Choroid plexus epithelial cell (primary cell): ENCODE measurements at regions not wholly inside any gene's neighbourhood (a gene's known extent, or its start where the extent isn't known, plus 50 kb on each side); places are given as distances from the start of the nearest gene placed in this dataset.

Source experiments
- DNase-seq: peaks from one replicate; pipeline ENCODE4 v3.0.0-alpha.2; 2010; ENCODE audit warnings: low read depth
- H3K4me3 ChIP-seq: 2 replicates; pipeline ENCODE4 v1.5.1; 2011; ENCODE audit warnings: low read depth, mild to moderate bottlenecking, control low read depth, low read length, moderate library complexity
- TF ChIP-seq, protein P1 (sequence below): conservative IDR thresholded peaks from 2 replicates; pipeline ENCODE4 v1.5.1; 2011; ENCODE audit warnings: low read depth, mild to moderate bottlenecking, control low read depth, inconsistent platforms, low read length, moderate library complexity

DNA sequence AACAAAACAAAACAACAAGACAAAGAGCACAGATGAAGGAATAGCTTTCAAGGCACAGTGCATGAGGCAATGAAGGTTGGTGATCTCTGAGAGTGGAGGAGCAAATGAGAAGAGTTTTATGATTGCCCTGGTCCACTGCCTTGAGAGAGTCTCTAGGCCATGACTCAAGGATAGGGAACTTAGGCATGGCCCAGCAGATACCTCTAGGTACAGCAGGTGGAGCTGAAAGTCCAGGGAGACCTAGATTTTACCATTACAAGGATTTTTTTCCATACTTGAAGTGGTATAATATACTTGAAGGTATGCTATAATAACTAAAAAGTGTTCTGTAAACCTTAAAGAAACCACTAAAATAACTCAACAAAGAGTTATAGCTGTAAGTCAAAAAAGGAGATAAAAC is 239.5 kb upstream of the KLHL29 start:
- TF ChIP-seq, protein P1, sequence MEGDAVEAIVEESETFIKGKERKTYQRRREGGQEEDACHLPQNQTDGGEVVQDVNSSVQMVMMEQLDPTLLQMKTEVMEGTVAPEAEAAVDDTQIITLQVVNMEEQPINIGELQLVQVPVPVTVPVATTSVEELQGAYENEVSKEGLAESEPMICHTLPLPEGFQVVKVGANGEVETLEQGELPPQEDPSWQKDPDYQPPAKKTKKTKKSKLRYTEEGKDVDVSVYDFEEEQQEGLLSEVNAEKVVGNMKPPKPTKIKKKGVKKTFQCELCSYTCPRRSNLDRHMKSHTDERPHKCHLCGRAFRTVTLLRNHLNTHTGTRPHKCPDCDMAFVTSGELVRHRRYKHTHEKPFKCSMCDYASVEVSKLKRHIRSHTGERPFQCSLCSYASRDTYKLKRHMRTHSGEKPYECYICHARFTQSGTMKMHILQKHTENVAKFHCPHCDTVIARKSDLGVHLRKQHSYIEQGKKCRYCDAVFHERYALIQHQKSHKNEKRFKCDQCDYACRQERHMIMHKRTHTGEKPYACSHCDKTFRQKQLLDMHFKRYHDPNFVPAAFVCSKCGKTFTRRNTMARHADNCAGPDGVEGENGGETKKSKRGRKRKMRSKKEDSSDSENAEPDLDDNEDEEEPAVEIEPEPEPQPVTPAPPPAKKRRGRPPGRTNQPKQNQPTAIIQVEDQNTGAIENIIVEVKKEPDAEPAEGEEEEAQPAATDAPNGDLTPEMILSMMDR, result no peak
- DNase-seq, result no peak
- H3K4me3 ChIP-seq, result no peak overlapping the region

DNA sequence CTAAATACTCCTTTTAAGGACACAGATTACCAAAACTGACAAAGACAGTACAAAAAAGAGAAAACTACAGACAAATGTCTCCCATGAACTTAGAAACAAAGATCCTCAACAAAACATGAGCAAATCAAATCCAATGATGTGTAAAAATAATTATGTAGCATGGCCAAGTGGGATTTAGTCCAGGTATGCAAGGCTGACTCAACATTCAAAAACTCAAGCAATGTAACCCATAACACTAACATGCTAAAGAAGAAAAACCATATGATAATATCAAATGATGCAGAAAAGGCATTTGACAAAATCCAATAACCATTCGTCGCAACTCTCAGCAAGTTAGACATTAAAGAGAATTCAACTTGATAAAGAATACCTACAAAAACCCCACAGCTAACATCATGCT is 239.0 kb upstream of the KLHL29 start:
- no peak for DNase-seq
- no peak overlapping the region for H3K4me3 ChIP-seq
- TF ChIP-seq, protein P1, result no peak

DNA sequence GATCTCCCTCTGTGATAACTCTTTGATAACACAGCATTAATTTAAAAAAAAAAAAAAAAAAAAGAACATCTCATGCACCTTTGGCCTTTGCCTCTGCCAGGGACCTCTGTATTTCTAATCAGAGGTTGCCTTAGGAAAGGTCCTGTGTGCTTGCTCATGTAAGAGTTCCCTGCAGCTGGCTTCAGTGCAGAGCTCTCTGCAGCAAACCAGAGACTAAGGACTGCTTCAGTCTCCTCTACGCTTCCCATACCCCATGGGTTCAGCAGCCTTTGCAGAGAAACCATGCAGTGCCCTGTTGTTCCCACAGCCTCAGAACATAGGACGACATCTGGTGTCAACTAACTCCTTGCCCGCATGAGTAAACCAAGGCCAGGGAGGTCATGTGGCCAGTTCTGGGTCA is 236.6 kb upstream of the KLHL29 start:
- TF ChIP-seq, protein P1, result no peak
- no peak for DNase-seq
- H3K4me3 ChIP-seq, result no peak overlapping the region

DNA sequence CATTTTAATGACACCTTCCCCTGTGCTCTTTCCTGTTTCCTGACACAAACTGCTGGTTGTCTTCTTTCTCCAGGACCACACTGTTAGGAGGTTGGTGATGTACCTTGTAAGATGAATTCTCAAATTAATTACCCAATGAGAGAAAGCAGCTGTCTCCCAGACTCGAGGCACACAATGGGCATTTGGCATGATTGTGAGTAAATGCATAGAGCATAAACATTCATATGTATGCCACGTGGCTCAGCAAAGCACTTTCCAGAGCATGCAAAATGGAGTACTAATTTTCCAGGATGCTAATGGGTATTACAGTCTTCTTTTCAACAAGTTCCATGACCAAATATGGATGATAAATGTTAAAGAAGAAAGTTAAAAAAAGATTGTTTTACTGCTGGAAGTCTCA is 235.2 kb upstream of the KLHL29 start:
- TF ChIP-seq, protein P1, result no peak

DNA sequence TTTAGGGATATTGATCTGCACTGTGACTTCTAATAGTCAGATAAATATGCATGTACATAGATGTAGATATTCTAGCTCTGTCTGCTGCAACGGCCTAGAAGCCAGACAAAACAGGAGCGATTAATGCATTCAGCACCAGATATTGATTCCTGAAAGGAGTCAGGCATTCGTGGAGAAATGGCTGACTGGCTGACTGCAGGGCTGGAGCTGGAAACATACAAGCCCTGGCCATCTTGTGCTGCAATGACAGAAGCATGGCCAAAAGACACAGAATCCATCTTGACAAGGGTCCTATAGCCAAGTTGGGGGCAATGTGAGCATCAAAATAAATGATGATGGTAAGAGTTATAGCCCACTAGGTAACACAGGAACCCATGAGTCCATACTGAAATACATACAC is 231.5 kb upstream of the KLHL29 start:
- DNase-seq, result no peak
- TF ChIP-seq, protein P1, result no peak

More for the DNA sequence above, 235.2 kb upstream of the KLHL29 start:
- DNase-seq, result no peak
- H3K4me3 ChIP-seq, result no peak overlapping the region

DNA sequence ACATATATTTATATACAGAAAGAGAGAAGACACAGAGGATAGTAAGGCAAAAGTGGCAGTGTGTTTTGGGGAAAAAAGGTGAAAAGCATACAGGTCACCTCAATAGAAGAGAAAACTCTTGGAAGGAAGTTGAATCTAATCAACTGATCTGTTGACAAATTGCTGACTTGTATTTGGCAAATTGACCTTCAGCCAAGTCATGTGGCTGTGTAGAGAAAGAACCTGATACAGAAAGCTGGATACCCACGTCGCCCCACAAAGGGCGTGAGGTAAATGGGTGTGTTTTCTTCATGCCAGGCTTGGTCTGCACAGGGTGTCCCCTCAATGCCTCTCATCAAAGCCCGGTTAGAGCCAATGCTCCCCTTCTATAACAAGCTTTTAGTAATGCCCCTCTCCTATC is 230.0 kb upstream of the KLHL29 start:
- no peak overlapping the region for H3K4me3 ChIP-seq
- no peak for DNase-seq
- TF ChIP-seq, protein P1, result no peak

More for the DNA sequence above, 231.5 kb upstream of the KLHL29 start:
- no peak overlapping the region for H3K4me3 ChIP-seq

DNA sequence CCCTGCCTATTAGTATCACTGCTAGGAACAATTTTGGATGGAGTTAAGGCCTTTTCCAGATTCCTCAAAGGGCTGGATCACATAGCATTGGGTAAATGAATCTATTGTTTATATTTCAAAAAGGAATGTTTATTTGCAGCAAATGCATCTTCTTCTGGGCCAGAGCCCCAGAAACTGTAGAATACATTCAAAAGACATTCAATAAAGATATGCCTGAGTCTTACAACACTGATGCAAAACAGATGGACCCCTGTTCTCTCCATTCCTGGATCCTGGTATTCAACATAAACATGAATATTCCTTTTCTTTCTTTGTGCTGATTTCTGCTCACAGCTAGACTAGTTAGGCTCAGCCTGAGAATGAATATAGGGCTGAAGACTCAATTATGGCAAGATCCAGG is 227.2 kb upstream of the KLHL29 start:
- no peak overlapping the region for H3K4me3 ChIP-seq
- no peak for DNase-seq
- TF ChIP-seq, protein P1, result no peak
